GM12878 (cell line): ENCODE measurements at regions not wholly inside any gene's neighbourhood (a gene's known extent, or its start where the extent isn't known, plus 50 kb on each side); places are given as distances from the start of the nearest gene placed in this dataset.

Experiments
- CHD1 ChIP-seq: IDR thresholded peaks from 2 replicates; pipeline ENCODE4 v1.6.1; 2012; ENCODE audit warnings: low read depth, low read length, improper control_type of control experiment
- RBBP5 ChIP-seq: fragments of 200-600 bp; sonication (generic); conservative IDR thresholded peaks from 2 replicates; pipeline ENCODE4 v1.6.1; 2016
- TBL1XR1 ChIP-seq: IDR thresholded peaks from 2 replicates; pipeline ENCODE4 v1.6.1; 2012; ENCODE audit warnings: low read depth, low read length, improper control_type of control experiment

GRCh38 chr4:135072553-135072952, 871.0 kb upstream of the PABPC4L start:
- no peak for TF ChIP-seq CHD1
- TF ChIP-seq TBL1XR1 = no peak
- no peak for TF ChIP-seq RBBP5
